ENCODE measurements at regions not wholly inside any gene's neighbourhood (a gene's known extent, or its start where the extent isn't known, plus 50 kb on each side); places are given as distances from the start of the nearest gene placed in this dataset.

- Histone ChIP-seq H3K79me2 (ENCODE audit: control insufficient read depth, insufficient read depth, low read length) (no peaks in the 10 kb centered on the region), H3K9me3 (replicated peaks; ENCODE audit: control insufficient read depth, insufficient read depth, low read length) (peaks cover 2% of the 10 kb centered on the region; the same call in 2 of the 3 replicates), H3K9ac (ENCODE audit: control insufficient read depth, insufficient read depth, low read length) (no peak overlapping the region), H3K4me3 (no peak overlapping the region), H3K27ac (ENCODE audit: control insufficient read depth, insufficient read depth) (no peak overlapping the region), H3K27me3 (replicated peaks in 1 of 2; ENCODE audit: control insufficient read depth in 2 of 2, insufficient read depth in 2 of 2, low read length in 1 of 2) (no peaks in the 10 kb centered on the region), H3K36me3 (ENCODE audit: control insufficient read depth in 2 of 2, insufficient read depth in 2 of 2, low read length in 1 of 2) (no peaks in the 10 kb centered on the region), H2AFZ (ENCODE audit: control insufficient read depth, low read depth, low read length) (no peak overlapping the region), H4K20me1 (ENCODE audit: control insufficient read depth, insufficient read depth) (no peaks in the 10 kb centered on the region), H3K4me2 (ENCODE audit: control insufficient read depth, insufficient read depth) (no peak overlapping the region), H3K4me1 (ENCODE audit: control insufficient read depth, insufficient read depth, low read length) (no peaks in the 10 kb centered on the region)
- 0% methylated on average over 2 of the region's 2 CpGs for whole genome bisulfite sequencing (ENCODE audit: insufficient coverage, insufficient replicate concordance, low lambda C conversion rate, missing lambda C conversion rate)
- in situ Hi-C loops (cut with MboI), result no loop called here
- ChIA-PET RAD21 (ENCODE audit: unreplicated experiment) (no interaction called here), CTCF (no interaction called here), POLR2A (no interaction called here), SMC1A (ENCODE audit: uncharacterized antibody, unreplicated experiment) (interaction anchor here (0.9 to 1.4 kb wide), 2 partner anchors 8 to 15 kb away, joined by 3 read pairs; no protein-coding TSS in a partner anchor)
- ATAC-seq (no peak), DNase-seq (ENCODE audit: low read depth, low spot score) (no peak), FAIRE-seq (peak; percentile 47)
- no peak for TF ChIP-seq POLR2AphosphoS5 (IDR thresholded peaks at IDR 0.05; ENCODE audit: low read length)
- no peak for TF ChIP-seq HCFC1 (IDR thresholded peaks at IDR 0.05; ENCODE audit: low read length)
- TF ChIP-seq YBX1 (IDR thresholded peaks at IDR 0.05), result no peak
- no peak for TF ChIP-seq ATF3 (IDR thresholded peaks at IDR 0.05; ENCODE audit: borderline replicate concordance, extremely low read depth, low read depth, low read length)
- TF ChIP-seq ZNF217 (IDR thresholded peaks at IDR 0.05), result no peak
- TF ChIP-seq HSF1 (IDR thresholded peaks at IDR 0.05; ENCODE audit: low read depth, low read length), result no peak
- TF ChIP-seq SUPT20H (IDR thresholded peaks at IDR 0.05; ENCODE audit: borderline replicate concordance, control insufficient read depth, low read depth, low read length), result no peak
- no peak for TF ChIP-seq ZNF24 (IDR thresholded peaks at IDR 0.05)
- TF ChIP-seq TCF3 (IDR thresholded peaks at IDR 0.05; ENCODE audit: borderline replicate concordance, insufficient read depth, low read depth, low read length), result no peak
- TF ChIP-seq RBBP5 (conservative IDR thresholded peaks at IDR 0.05), result no peak
- TF ChIP-seq NBN (IDR thresholded peaks at IDR 0.05), result no peak
- no peak for TF ChIP-seq ZBTB11 (CRISPR knock-in tag; IDR thresholded peaks at IDR 0.05)
- TF ChIP-seq EED (IDR thresholded peaks at IDR 0.05; ENCODE audit: low read depth), result no peak
- TF ChIP-seq CHD2 (IDR thresholded peaks at IDR 0.05; ENCODE audit: borderline replicate concordance, low read depth, low read length), result no peak
- intact Hi-C loops (cut with micrococcal nuclease; ENCODE audit: unreplicated experiment), result no loop called here
- BruUV-seq (replicated peaks), result no TSS peak
Measured at GRCh38 chr3:152754303-152754702, 80.6 kb upstream of the P2RY1 start.
